IMR-90 (cell line): ENCODE measurements at regions not wholly inside any gene's neighbourhood (a gene's known extent, or its start where the extent isn't known, plus 50 kb on each side); places are given as distances from the start of the nearest gene placed in this dataset.

Experiments used
- ATAC-seq: fragments of 200-7000 bp; cut with Tn5 transposase; 2 replicates; pipeline ENCODE4 v1.9.1; 2020; ENCODE audit warnings: low read depth, mild to moderate bottlenecking, moderate library complexity
- BruUV-seq: library from RNA; stranded (reverse); fragments of 400-500 nt; replicated peaks from 2 replicates; lab custom pipeline; 2021; lab: Mats Ljungman, UMichigan
- CTCF ChIA-PET: fragments of 300-600 bp; formaldehyde crosslinking; extraction: SDS; loops from one replicate; lab custom pipeline; 2021; ENCODE audit warnings: antibody characterized with exemption; lab: Yijun Ruan, JAX
- POLR2A ChIA-PET: fragments of 300-600 bp; sonication (Branson Sonifier 250); formaldehyde crosslinking; loops from one replicate; lab custom pipeline; 2022; ENCODE audit warnings: antibody characterized with exemption; ENCODE audit not compliant: unreplicated experiment; lab: Charles Lee
- DNase-seq: peaks from one replicate; pipeline ENCODE4 v3.0.0; 2013
- H2AFZ ChIP-seq: replicated peaks from 2 replicates; pipeline ENCODE3; 2013; ENCODE audit warnings: low read length, mild to moderate bottlenecking; ENCODE audit not compliant: poor library complexity
- H2AK5ac ChIP-seq: 2 replicates; pipeline ENCODE4 v1.6.1; 2013; ENCODE audit warnings: low read depth, low read length, inconsistent platforms
- H2AK9ac ChIP-seq: replicated peaks from 2 replicates; pipeline ENCODE3; 2013; ENCODE audit warnings: mild to moderate bottlenecking, low read depth, low read length, moderate library complexity; ENCODE audit not compliant: poor library complexity
- H2BK120ac ChIP-seq: 2 replicates; pipeline ENCODE4 v1.6.1; 2013; ENCODE audit warnings: low read depth, low read length, inconsistent platforms
- H2BK15ac ChIP-seq: 3 replicates; pipeline ENCODE4 v1.6.1; 2013; ENCODE audit warnings: low read depth, low read length, inconsistent platforms
- H2BK20ac ChIP-seq: 2 replicates; pipeline ENCODE4 v1.6.1; 2013; ENCODE audit warnings: low read depth, mild to moderate bottlenecking, inconsistent platforms, low read length, moderate library complexity
- H2BK5ac ChIP-seq: 2 replicates; pipeline ENCODE4 v1.6.1; 2013; ENCODE audit warnings: mild to moderate bottlenecking, low read depth, low read length, inconsistent platforms; ENCODE audit not compliant: poor library complexity, severe bottlenecking
- H3K14ac ChIP-seq: replicated peaks from 2 replicates; pipeline ENCODE4 v1.6.1; 2013; ENCODE audit warnings: low read depth, low read length, inconsistent platforms
- H3K18ac ChIP-seq: 2 replicates; pipeline ENCODE4 v1.6.1; 2013; ENCODE audit warnings: low read depth, low read length, control low read depth
- H3K23ac ChIP-seq: 2 replicates; pipeline ENCODE4 v1.6.1; 2013; ENCODE audit warnings: low read depth, low read length, inconsistent platforms
- H3K27ac ChIP-seq: 2 replicates; pipeline ENCODE4 v1.5.1; 2013; ENCODE audit warnings: mild to moderate bottlenecking, control low read depth, low read length; ENCODE audit not compliant: insufficient read depth
- H3K27me3 ChIP-seq: 2 replicates; pipeline ENCODE4 v1.6.1; 2013; ENCODE audit warnings: low read length; ENCODE audit not compliant: control insufficient read depth, insufficient read depth
- H3K36me3 ChIP-seq: 2 replicates; pipeline ENCODE4 v1.6.1; 2013; ENCODE audit warnings: low read length, mixed read lengths; ENCODE audit not compliant: control insufficient read depth, insufficient read depth
- H3K4ac ChIP-seq: 2 replicates; pipeline ENCODE4 v1.6.1; 2013; ENCODE audit warnings: low read depth, low read length, inconsistent platforms
- H3K4me1 ChIP-seq: 2 replicates; pipeline ENCODE4 v1.6.1; 2013; ENCODE audit warnings: low read length, mixed read lengths; ENCODE audit not compliant: control insufficient read depth, insufficient read depth
- H3K4me2 ChIP-seq: 2 replicates; pipeline ENCODE4 v1.6.1; 2013; ENCODE audit warnings: low read depth, mild to moderate bottlenecking, control low read depth, low read length, moderate library complexity
- H3K4me3 ChIP-seq: 2 replicates; pipeline ENCODE4 v1.5.1; 2013; ENCODE audit warnings: low read depth, mild to moderate bottlenecking, control low read depth, low read length, moderate library complexity; ENCODE audit not compliant: insufficient read depth
- H3K56ac ChIP-seq: 2 replicates; pipeline ENCODE4 v1.6.1; 2013; ENCODE audit warnings: low read length, inconsistent platforms; ENCODE audit not compliant: insufficient read depth; ENCODE audit errors: extremely low read depth
- H3K79me1 ChIP-seq, 2 experiments: 2 replicates each; pipeline ENCODE4 v1.6.1; 2013; ENCODE audit warnings: low read length in 2 of 2, inconsistent platforms in 1 of 2, low read depth in 1 of 2
- H3K9ac ChIP-seq: 2 replicates; pipeline ENCODE4 v1.6.1; 2013; ENCODE audit warnings: low read depth, low read length, control low read depth
- H3K9me1 ChIP-seq: 2 replicates; pipeline ENCODE4 v1.6.1; 2013; ENCODE audit warnings: low read length, inconsistent platforms; ENCODE audit not compliant: insufficient read depth
- H3K9me3 ChIP-seq: 2 replicates; pipeline ENCODE4 v1.6.1; 2013; ENCODE audit warnings: low read length; ENCODE audit not compliant: control insufficient read depth, insufficient read depth
- H4K20me1 ChIP-seq: 2 replicates; pipeline ENCODE4 v1.6.1; 2013; ENCODE audit warnings: low read length, inconsistent platforms; ENCODE audit not compliant: insufficient read depth
- H4K5ac ChIP-seq: 2 replicates; pipeline ENCODE4 v1.6.1; 2013; ENCODE audit warnings: mild to moderate bottlenecking, low read depth, low read length, control low read depth
- H4K8ac ChIP-seq, 2 experiments: 2 replicates each; pipeline ENCODE4 v1.6.1; 2013; ENCODE audit warnings: low read depth in 2 of 2, low read length in 2 of 2, control low read depth in 1 of 2, inconsistent platforms in 1 of 2
- H4K91ac ChIP-seq: 2 replicates; pipeline ENCODE4 v1.6.1; 2013; ENCODE audit warnings: low read depth, low read length, inconsistent platforms; ENCODE audit not compliant: insufficient read depth
- CEBPB ChIP-seq: IDR thresholded peaks from 2 replicates; pipeline ENCODE4 v1.6.1; 2012; ENCODE audit warnings: low read depth, low read length, improper control_type of control experiment
- CHD1 ChIP-seq: IDR thresholded peaks from 2 replicates; pipeline ENCODE4 v1.6.1; 2012; ENCODE audit warnings: low read depth, low read length, improper control_type of control experiment
- FOS ChIP-seq: fragments of 150-350 bp; IDR thresholded peaks from 2 replicates; pipeline ENCODE4 v1.6.1; 2016; ENCODE audit warnings: low read depth, low read length
- MAFK ChIP-seq: IDR thresholded peaks from 2 replicates; pipeline ENCODE4 v1.6.1; 2012; ENCODE audit warnings: low read depth, low read length, improper control_type of control experiment
- MXI1 ChIP-seq: IDR thresholded peaks from 2 replicates; pipeline ENCODE4 v1.6.1; 2012; ENCODE audit warnings: low read depth, mild to moderate bottlenecking, low read length, moderate library complexity, borderline replicate concordance
- NFE2L2 ChIP-seq: fragments of 150-350 bp; IDR thresholded peaks from 2 replicates; pipeline ENCODE4 v1.6.1; 2016; ENCODE audit warnings: low read depth, mild to moderate bottlenecking, low read length
- WGBS, 2 experiments: methylation state at CpG; one replicate each; pipeline versions ENCODE4 v1.1.5 to v1.1.7; 2013; ENCODE audit warnings: missing lambda C conversion rate in 2 of 2; ENCODE audit not compliant: insufficient read length in 1 of 2; ENCODE audit errors: extremely low coverage in 2 of 2; 5-methylcytosine and 5-hydroxymethylcytosine counted together
- dilution Hi-C: fragments of 300-500 bp; cut with HindIII; formaldehyde crosslinking; loops from one replicate; pipeline ENCODE4 v1.14.3; 2018; ENCODE audit warnings: low sequenced_read_pairs; ENCODE audit not compliant: unreplicated experiment
- in situ Hi-C: fragments of 300-500 bp; cut with MboI; formaldehyde crosslinking; loops from 3 replicates; pipeline ENCODE4 v1.14.3; 2019; ENCODE audit warnings: low sequenced_read_pairs, inconsistent platforms, mixed read lengths
- intact Hi-C: fragments of 100-400 bp; cut with micrococcal nuclease; formaldehyde crosslinking; loops from 2 replicates; pipeline ENCODE4 v1.10.0; 2022

DNA sequence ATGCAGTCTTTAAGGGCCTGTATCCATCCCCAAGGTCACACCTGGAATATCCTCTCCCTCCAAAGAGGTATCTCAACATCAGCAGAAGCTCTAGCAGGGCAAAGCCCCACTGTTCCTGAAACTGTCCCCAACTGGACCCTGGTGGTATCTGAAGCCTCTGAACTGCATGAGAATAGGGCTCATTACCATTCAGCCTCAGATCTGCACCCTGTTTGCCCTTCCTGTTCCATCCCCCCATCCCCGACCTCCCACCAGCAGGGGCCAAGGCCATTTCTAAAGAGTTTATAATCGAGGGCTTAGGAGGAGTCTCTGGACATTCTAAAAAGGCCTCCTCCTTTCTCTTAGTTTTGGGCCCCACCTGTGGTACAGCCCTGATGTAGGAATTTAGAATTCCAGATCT is 74.0 kb upstream of the THY1 start:
- H2BK20ac ChIP-seq, result no peak overlapping the region
- H2BK5ac ChIP-seq, result no peak overlapping the region
- no peak overlapping the region for H4K8ac ChIP-seq
- ChIA-PET CTCF (no interaction called here), POLR2A (no interaction called here)
- H2BK120ac ChIP-seq, result no peak overlapping the region
- H3K9me1 ChIP-seq, result no peaks in the 10 kb centered on the region
- no peaks in the 10 kb centered on the region for H3K4me1 ChIP-seq
- no peak overlapping the region for H3K27ac ChIP-seq
- H4K91ac ChIP-seq, result no peak overlapping the region
- H3K4me3 ChIP-seq, result no peak overlapping the region
- H4K5ac ChIP-seq, result no peak overlapping the region
- DNase-seq, result no peak
- no peak overlapping the region for H3K23ac ChIP-seq
- no peak overlapping the region for H2AFZ ChIP-seq
- H3K27me3 ChIP-seq, result peaks cover 67% of the 10 kb centered on the region
- H3K14ac ChIP-seq, result no peak overlapping the region
- no TSS peak for BruUV-seq
- no peaks in the 10 kb centered on the region for H3K79me1 ChIP-seq
- dilution Hi-C loops, result no loop called here
- no peaks in the 10 kb centered on the region for H3K36me3 ChIP-seq
- in situ Hi-C loops, result no loop called here
- H3K4me2 ChIP-seq, result no peak overlapping the region
- no peak overlapping the region for H3K56ac ChIP-seq
- H2BK15ac ChIP-seq, result no peak overlapping the region
- no peak for ATAC-seq
- no peak overlapping the region for H3K4ac ChIP-seq
- no peaks in the 10 kb centered on the region for H4K20me1 ChIP-seq
- no peak overlapping the region for H3K18ac ChIP-seq
- no peak overlapping the region for H2AK5ac ChIP-seq
- H2AK9ac ChIP-seq, result no peak overlapping the region
- WGBS, 2 experiments, result no CpG with 5 or more reads among the region's 2 CpGs
- TF ChIP-seq CHD1 (no peak), MAFK (no peak), NFE2L2 (no peak), FOS (no peak), CEBPB (no peak), MXI1 (no peak)
- no peaks in the 10 kb centered on the region for H3K9me3 ChIP-seq
- no peak overlapping the region for H3K9ac ChIP-seq
- intact Hi-C loops, result no loop called here
